Chondrocyte (in vitro differentiated cells): ENCODE measurements at regions not wholly inside any gene's neighbourhood (a gene's known extent, or its start where the extent isn't known, plus 50 kb on each side); places are given as distances from the start of the nearest gene placed in this dataset.

Source experiments
- DNase-seq: peaks from one replicate; pipeline ENCODE4 v3.0.0; 2021; ENCODE audit warnings: mixed read lengths, low spot score
- H3K27ac Mint-ChIP-seq: one replicate; pipeline ENCODE4 v1.8.0; 2021; ENCODE audit warnings: mild to moderate bottlenecking, moderate library complexity, mixed read lengths; ENCODE audit not compliant: unreplicated experiment
- H3K27me3 Mint-ChIP-seq: 2 replicates; pipeline ENCODE4 v1.8.0; 2021; ENCODE audit warnings: low read depth, mixed read lengths
- H3K36me3 Mint-ChIP-seq: 2 replicates; pipeline ENCODE4 v1.8.0; 2021; ENCODE audit warnings: low read depth, mixed read lengths
- H3K4me1 Mint-ChIP-seq: 2 replicates; pipeline ENCODE4 v1.8.0; 2021; ENCODE audit warnings: low read depth, mild to moderate bottlenecking, mixed read lengths
- H3K4me3 Mint-ChIP-seq: one replicate; pipeline ENCODE4 v1.8.0; 2021; ENCODE audit warnings: mild to moderate bottlenecking, moderate library complexity, mixed read lengths; ENCODE audit not compliant: unreplicated experiment
- H3K9me3 Mint-ChIP-seq: 2 replicates; pipeline ENCODE4 v1.8.0; 2021; ENCODE audit warnings: low read depth, mixed read lengths
- TF ChIP-seq, protein P1 (sequence below): fragments of 200-600 bp; sonication (generic); IDR thresholded peaks from 2 replicates; pipeline ENCODE4 v1.5.0; 2021; ENCODE audit warnings: antibody characterized with exemption, mild to moderate bottlenecking, moderate library complexity

DNA sequence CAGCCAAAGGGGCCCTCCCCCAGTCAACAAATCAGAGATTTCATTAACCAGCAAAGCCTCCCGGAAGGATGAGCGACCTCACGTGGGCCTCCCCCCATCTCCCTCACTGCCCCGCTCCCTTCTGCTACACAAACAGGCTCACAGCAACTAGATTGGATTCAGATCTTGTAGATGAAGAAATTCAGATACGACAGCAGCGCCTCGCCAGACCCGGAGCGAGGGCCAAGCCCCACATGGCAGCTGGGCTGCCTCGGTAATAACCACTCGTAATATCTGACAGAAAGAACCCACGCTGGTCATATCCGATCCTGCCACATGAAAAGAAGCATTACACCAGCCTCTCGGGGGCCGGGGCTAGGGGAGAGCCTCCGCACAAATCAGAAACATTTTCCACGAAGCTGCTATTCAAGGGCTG lies 581.3 kb downstream of the BCOR start:
- Mint-ChIP-seq H3K27me3 (no peaks in the 10 kb centered on the region), H3K36me3 (no peaks in the 10 kb centered on the region), H3K27ac (no peak overlapping the region), H3K9me3 (peaks cover 6% of the 10 kb centered on the region), H3K4me1 (peaks cover 25% of the 10 kb centered on the region), H3K4me3 (no peak overlapping the region)
- DNase-seq, result no peak
- TF ChIP-seq, protein P1, sequence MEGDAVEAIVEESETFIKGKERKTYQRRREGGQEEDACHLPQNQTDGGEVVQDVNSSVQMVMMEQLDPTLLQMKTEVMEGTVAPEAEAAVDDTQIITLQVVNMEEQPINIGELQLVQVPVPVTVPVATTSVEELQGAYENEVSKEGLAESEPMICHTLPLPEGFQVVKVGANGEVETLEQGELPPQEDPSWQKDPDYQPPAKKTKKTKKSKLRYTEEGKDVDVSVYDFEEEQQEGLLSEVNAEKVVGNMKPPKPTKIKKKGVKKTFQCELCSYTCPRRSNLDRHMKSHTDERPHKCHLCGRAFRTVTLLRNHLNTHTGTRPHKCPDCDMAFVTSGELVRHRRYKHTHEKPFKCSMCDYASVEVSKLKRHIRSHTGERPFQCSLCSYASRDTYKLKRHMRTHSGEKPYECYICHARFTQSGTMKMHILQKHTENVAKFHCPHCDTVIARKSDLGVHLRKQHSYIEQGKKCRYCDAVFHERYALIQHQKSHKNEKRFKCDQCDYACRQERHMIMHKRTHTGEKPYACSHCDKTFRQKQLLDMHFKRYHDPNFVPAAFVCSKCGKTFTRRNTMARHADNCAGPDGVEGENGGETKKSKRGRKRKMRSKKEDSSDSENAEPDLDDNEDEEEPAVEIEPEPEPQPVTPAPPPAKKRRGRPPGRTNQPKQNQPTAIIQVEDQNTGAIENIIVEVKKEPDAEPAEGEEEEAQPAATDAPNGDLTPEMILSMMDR, result no peak

DNA sequence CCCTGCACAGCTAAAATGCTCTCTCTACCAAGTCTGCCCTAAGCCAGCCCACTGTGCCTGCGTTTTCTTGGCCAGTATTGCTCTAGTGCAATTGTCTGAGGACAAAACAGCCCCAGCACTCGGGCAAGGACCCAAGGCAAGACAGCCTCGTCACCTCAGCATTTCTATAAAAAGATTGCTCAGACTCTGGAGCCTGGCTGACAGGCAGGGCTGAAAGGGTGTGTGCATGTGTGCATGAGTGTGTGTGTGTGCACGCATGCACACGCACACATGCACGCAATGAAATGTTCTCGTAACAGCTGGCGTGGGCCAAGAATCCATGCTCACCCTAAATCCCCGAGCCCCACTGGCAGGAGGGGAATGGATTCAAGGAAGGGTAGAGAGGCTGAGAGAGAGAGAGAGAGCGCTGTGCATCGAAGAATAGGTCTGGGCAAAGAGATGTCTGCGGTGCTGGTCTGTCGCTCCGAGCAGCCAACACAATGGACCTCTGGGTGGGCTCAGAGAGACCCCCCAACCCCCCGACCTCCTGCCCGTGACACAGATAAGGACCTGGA lies 579.2 kb downstream of the BCOR start:
- TF ChIP-seq, protein P1, result no peak
- H3K9me3 Mint-ChIP-seq, result peaks cover 14% of the 10 kb centered on the region
- no peak overlapping the region for H3K4me3 Mint-ChIP-seq
- peaks cover 25% of the 10 kb centered on the region for H3K4me1 Mint-ChIP-seq
- H3K27ac Mint-ChIP-seq, result peak overlapping the region; percentile 74
- no peak for DNase-seq
- no peaks in the 10 kb centered on the region for H3K36me3 Mint-ChIP-seq
- H3K27me3 Mint-ChIP-seq, result no peaks in the 10 kb centered on the region

DNA sequence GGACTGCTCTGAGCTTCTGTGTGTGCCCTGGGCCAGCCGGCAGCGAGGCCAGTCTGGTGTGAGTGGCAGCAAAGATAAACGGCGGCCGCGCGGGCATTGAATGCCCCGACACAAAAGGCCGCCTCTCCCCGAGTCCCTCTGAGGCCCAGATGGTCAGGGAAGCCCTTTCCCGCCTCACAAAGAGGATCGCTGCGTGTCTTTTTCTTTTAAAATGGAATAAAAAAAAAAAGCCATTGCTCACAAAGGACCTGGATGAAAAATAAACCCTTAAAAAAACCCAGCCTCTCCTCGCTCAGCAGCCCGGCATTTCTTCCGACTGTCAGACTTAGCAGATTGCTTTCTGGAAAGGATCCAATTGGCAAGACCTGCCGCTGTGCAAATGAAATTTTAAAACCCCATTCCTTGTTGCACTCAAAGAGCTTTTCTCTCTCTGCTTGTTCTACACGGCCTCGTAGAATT lies 578.7 kb downstream of the BCOR start:
- no peak overlapping the region for H3K4me3 Mint-ChIP-seq
- DNase-seq, result no peak
- peaks cover 25% of the 10 kb centered on the region for H3K4me1 Mint-ChIP-seq
- no peaks in the 10 kb centered on the region for H3K36me3 Mint-ChIP-seq
- TF ChIP-seq, protein P1, result no peak
- no peaks in the 10 kb centered on the region for H3K27me3 Mint-ChIP-seq
- H3K27ac Mint-ChIP-seq, result no peak overlapping the region
- H3K9me3 Mint-ChIP-seq, result peaks cover 19% of the 10 kb centered on the region

DNA sequence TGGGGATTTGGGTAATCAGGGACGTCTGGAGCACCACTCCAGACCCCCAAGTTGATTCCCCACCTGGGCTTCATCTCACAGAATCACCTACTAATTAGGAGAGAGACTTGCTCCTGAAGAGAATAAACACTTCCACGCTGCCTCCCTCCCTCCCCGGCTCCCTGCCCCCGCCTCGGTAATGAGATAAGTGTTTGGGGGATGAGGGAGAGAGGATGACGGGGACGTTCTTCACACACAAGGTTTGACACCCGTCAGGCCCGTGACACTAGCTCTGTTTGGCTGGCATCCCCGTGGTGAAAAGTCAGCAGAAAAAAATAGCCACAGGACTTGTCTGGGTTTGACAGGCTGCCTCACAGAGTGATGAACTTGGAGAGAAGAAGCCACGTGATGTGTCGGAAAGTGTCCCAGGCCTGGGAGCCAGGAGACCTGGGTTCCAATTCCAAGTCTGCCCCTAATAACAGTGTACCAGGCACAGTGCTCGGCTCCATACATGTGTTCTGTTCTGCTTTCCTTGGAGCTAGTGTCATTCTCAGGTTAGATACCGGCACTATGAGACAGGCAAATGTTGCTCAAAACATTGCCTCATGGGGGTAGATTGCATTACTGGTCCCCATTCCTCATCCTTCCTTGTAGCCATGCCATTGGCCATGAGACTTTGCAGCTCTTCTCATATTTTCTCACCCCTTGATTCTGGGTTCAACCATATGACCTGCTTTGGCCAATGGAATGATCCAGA lies 578.0 kb downstream of the BCOR start:
- H3K36me3 Mint-ChIP-seq, result no peaks in the 10 kb centered on the region
- TF ChIP-seq, protein P1, result no peak
- H3K4me3 Mint-ChIP-seq, result no peak overlapping the region
- no peak for DNase-seq
- peaks cover 18% of the 10 kb centered on the region for H3K4me1 Mint-ChIP-seq
- H3K27me3 Mint-ChIP-seq, result no peaks in the 10 kb centered on the region
- H3K9me3 Mint-ChIP-seq, result peaks cover 22% of the 10 kb centered on the region
- no peak overlapping the region for H3K27ac Mint-ChIP-seq

DNA sequence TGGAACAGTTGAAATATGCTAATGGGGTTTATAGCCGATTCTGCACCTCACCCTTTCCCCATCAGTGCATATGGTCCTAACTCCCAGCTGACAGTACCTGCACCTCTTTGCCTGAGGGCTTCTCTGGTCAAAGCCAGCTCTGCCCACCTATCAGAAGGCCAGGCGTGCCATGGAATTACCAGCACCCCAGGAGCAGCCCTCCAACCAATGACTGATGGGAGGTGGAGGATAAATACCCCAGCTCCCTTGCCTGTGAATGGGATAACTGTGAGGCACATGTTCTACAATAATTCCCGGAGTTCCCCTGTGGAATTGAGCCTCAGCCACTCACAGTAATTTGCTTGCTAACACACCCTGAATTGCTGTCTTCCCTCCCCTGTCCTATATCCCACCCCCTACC lies 572.0 kb downstream of the BCOR start:
- peaks cover 25% of the 10 kb centered on the region for H3K9me3 Mint-ChIP-seq
- TF ChIP-seq, protein P1, result no peak
- H3K4me1 Mint-ChIP-seq, result no peaks in the 10 kb centered on the region
- peaks cover 2% of the 10 kb centered on the region for H3K27me3 Mint-ChIP-seq
- no peaks in the 10 kb centered on the region for H3K36me3 Mint-ChIP-seq
- H3K4me3 Mint-ChIP-seq, result no peak overlapping the region
- H3K27ac Mint-ChIP-seq, result no peak overlapping the region
- no peak for DNase-seq
